H9 (cell line): ENCODE measurements at regions not wholly inside any gene's neighbourhood (a gene's known extent, or its start where the extent isn't known, plus 50 kb on each side); places are given as distances from the start of the nearest gene placed in this dataset.

Experiments
- DNase-seq: peaks from one replicate; pipeline ENCODE4 v3.0.0-alpha.2; 2017
- H2AFZ ChIP-seq: one replicate; pipeline ENCODE4 v1.6.1; 2013; ENCODE audit warnings: mild to moderate bottlenecking, low read length, control low read depth, moderate library complexity
- H2AK5ac ChIP-seq: 2 replicates; pipeline ENCODE4 v1.6.1; 2013; ENCODE audit warnings: low read length, control low read depth, mixed read lengths; ENCODE audit not compliant: insufficient read length
- H2BK120ac ChIP-seq: one replicate; pipeline ENCODE4 v1.6.1; 2013; ENCODE audit warnings: low read depth, mild to moderate bottlenecking, low read length, control low read depth, inconsistent platforms; ENCODE audit not compliant: poor library complexity, severe bottlenecking
- H2BK12ac ChIP-seq: 2 replicates; pipeline ENCODE4 v1.6.1; 2013; ENCODE audit warnings: low read length, control low read depth, mixed read lengths, low read depth; ENCODE audit not compliant: insufficient read length
- H2BK15ac ChIP-seq: 2 replicates; pipeline ENCODE4 v1.6.1; 2013; ENCODE audit warnings: low read depth, low read length, control low read depth
- H2BK20ac ChIP-seq: one replicate; pipeline ENCODE4 v1.6.1; 2013; ENCODE audit warnings: low read depth, mild to moderate bottlenecking, low read length, control low read depth, inconsistent platforms; ENCODE audit not compliant: poor library complexity, severe bottlenecking
- H2BK5ac ChIP-seq: 2 replicates; pipeline ENCODE4 v1.6.1; 2013; ENCODE audit warnings: low read length, control low read depth, mixed read lengths; ENCODE audit not compliant: insufficient read length
- H3K14ac ChIP-seq: 2 replicates; pipeline ENCODE4 v1.6.1; 2013; ENCODE audit warnings: low read length, control low read depth; ENCODE audit not compliant: insufficient read depth
- H3K18ac ChIP-seq: 2 replicates; pipeline ENCODE4 v1.6.1; 2013; ENCODE audit warnings: low read depth, mild to moderate bottlenecking, mixed read lengths, low read length, control low read depth; ENCODE audit not compliant: insufficient read length
- H3K23ac ChIP-seq: 2 replicates; pipeline ENCODE4 v1.6.1; 2013; ENCODE audit warnings: low read length, control low read depth, mixed read lengths, low read depth; ENCODE audit not compliant: insufficient read length
- H3K23me2 ChIP-seq: 2 replicates; pipeline ENCODE4 v1.6.1; 2013; ENCODE audit warnings: low read depth, mild to moderate bottlenecking, mixed read lengths, low read length, control low read depth; ENCODE audit not compliant: insufficient read length, poor library complexity, severe bottlenecking
- H3K27ac ChIP-seq: 2 replicates; pipeline ENCODE4 v1.5.1; 2013; ENCODE audit warnings: low read length, control low read depth, mixed read lengths, low read depth; ENCODE audit not compliant: insufficient read length
- H3K27me3 ChIP-seq: 2 replicates; pipeline ENCODE4 v1.6.1; 2013; ENCODE audit warnings: low read length, control low read depth, inconsistent platforms; ENCODE audit not compliant: insufficient read depth
- H3K4ac ChIP-seq: 2 replicates; pipeline ENCODE4 v1.6.1; 2013; ENCODE audit warnings: low read depth, mild to moderate bottlenecking, control low read depth, inconsistent platforms, low read length, moderate library complexity
- H3K4me1 ChIP-seq: 2 replicates; pipeline ENCODE4 v1.6.1; 2013; ENCODE audit warnings: low read length, control low read depth, inconsistent platforms; ENCODE audit not compliant: insufficient read depth
- H3K4me2 ChIP-seq: 2 replicates; pipeline ENCODE4 v1.6.1; 2013; ENCODE audit warnings: low read length, control low read depth, mixed read lengths; ENCODE audit not compliant: insufficient read length, insufficient read depth
- H3K56ac ChIP-seq: 2 replicates; pipeline ENCODE4 v1.6.1; 2013; ENCODE audit warnings: low read depth, mild to moderate bottlenecking, mixed read lengths, low read length, control low read depth; ENCODE audit not compliant: insufficient read length
- H3K79me1 ChIP-seq: 2 replicates; pipeline ENCODE4 v1.6.1; 2013; ENCODE audit warnings: low read depth, mild to moderate bottlenecking, moderate library complexity, low read length, control low read depth, inconsistent platforms; ENCODE audit not compliant: insufficient read depth, poor library complexity, severe bottlenecking
- H3K79me2 ChIP-seq: 2 replicates; pipeline ENCODE4 v1.6.1; 2013; ENCODE audit warnings: low read length, control low read depth, inconsistent platforms; ENCODE audit not compliant: insufficient read depth
- H3K9ac ChIP-seq: 2 replicates; pipeline ENCODE4 v1.6.1; 2013; ENCODE audit warnings: low read length, control low read depth, mixed read lengths; ENCODE audit not compliant: insufficient read length; ENCODE audit errors: extremely low read depth
- H3K9me3 ChIP-seq: one replicate; pipeline ENCODE4 v1.6.1; 2013; ENCODE audit warnings: low read depth, low read length, inconsistent platforms; ENCODE audit not compliant: control insufficient read depth
- H3T11ph ChIP-seq: one replicate; pipeline ENCODE4 v1.6.1; 2013; ENCODE audit warnings: mild to moderate bottlenecking, low read length, control low read depth, inconsistent platforms
- H4K20me1 ChIP-seq: one replicate; pipeline ENCODE4 v1.6.1; 2013; ENCODE audit not compliant: control insufficient read depth, insufficient read length, insufficient read depth
- H4K5ac ChIP-seq: 2 replicates; pipeline ENCODE4 v1.6.1; 2013; ENCODE audit warnings: low read depth, mild to moderate bottlenecking, mixed read lengths, low read length, control low read depth; ENCODE audit not compliant: insufficient read length
- H4K8ac ChIP-seq: replicated peaks from 2 replicates; pipeline ENCODE4 v1.6.1; 2013; ENCODE audit warnings: low read length, control low read depth, mixed read lengths, low read depth; ENCODE audit not compliant: insufficient read length
- H4K91ac ChIP-seq: 2 replicates; pipeline ENCODE4 v1.6.1; 2013; ENCODE audit warnings: low read depth, mild to moderate bottlenecking, moderate library complexity, mixed read lengths, low read length, control low read depth; ENCODE audit not compliant: insufficient read length
- H3K27ac Mint-ChIP-seq, 3 experiments: 2 replicates in 2 of 3; 3 replicates in 1 of 3; pipeline ENCODE4 v1.8.0; 2020 to 2021; ENCODE audit warnings: mixed read lengths in 3 of 3, mild to moderate bottlenecking in 1 of 3, moderate library complexity in 1 of 3
- H3K27me3 Mint-ChIP-seq: 2 replicates; pipeline ENCODE4 v1.8.0; 2021; ENCODE audit warnings: low read depth, mild to moderate bottlenecking, moderate library complexity, mixed read lengths
- H3K36me3 Mint-ChIP-seq, 3 experiments: 2 replicates in 2 of 3; 3 replicates in 1 of 3; pipeline ENCODE4 v1.8.0; 2020 to 2021; ENCODE audit warnings: low read depth in 3 of 3, mixed read lengths in 3 of 3; ENCODE audit not compliant: insufficient read depth in 1 of 3
- H3K4me1 Mint-ChIP-seq, 2 experiments: 2 replicates each; pipeline ENCODE4 v1.8.0; 2020; ENCODE audit warnings: mixed read lengths in 2 of 2
- H3K4me3 Mint-ChIP-seq, 2 experiments: 2 replicates in 1 of 2; 3 replicates in 1 of 2; pipeline ENCODE4 v1.8.0; 2020 to 2021; ENCODE audit warnings: mild to moderate bottlenecking in 2 of 2, mixed read lengths in 2 of 2, moderate library complexity in 1 of 2
- H3K9me3 Mint-ChIP-seq, 2 experiments: 2 replicates in 1 of 2; 3 replicates in 1 of 2; pipeline ENCODE4 v1.8.0; 2020; ENCODE audit warnings: mild to moderate bottlenecking in 2 of 2, mixed read lengths in 2 of 2, moderate library complexity in 1 of 2
- CTCF ChIP-seq: fragments of 200-600 bp; sonication (generic); conservative IDR thresholded peaks from 3 replicates; pipeline ENCODE4 v1.8.0; 2021; ENCODE audit warnings: antibody characterized with exemption, mild to moderate bottlenecking
- WGBS: extraction: QIAGEN DNeasy Blood & Tissue Kit; methylation state at CpG from one replicate; pipeline ENCODE4 v1.1.7; 2013; ENCODE audit warnings: missing lambda C conversion rate, low lambda C conversion rate, mixed read lengths; ENCODE audit not compliant: insufficient read length; ENCODE audit errors: extremely low coverage; 5-methylcytosine and 5-hydroxymethylcytosine counted together

DNA sequence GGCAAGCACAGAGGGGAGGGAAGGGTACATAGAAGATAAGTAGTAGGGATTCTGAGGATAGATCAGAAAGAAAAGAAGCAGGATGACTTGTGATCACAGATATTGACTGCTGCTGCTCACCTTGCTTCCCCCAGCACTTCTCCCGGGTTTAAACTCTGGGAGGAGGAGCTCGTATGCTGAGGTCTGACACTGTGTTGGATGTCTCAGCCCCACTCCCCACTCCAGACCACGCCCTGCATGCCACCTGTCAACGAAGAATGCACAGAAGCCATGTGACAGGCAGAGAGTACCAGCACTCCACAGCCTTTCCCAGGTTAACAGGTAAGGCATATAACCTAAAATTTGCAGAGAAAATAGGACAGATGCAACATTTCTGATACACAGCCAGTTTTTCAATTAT lies 388.9 kb downstream of the TNS3 start:
- H3T11ph ChIP-seq = no peak overlapping the region
- H3K79me2 ChIP-seq = no peaks in the 10 kb centered on the region
- no peak overlapping the region for H2BK12ac ChIP-seq
- no peak overlapping the region for H3K9ac ChIP-seq
- H2BK5ac ChIP-seq = no peak overlapping the region
- H4K91ac ChIP-seq = no peak overlapping the region
- H3K56ac ChIP-seq = no peak overlapping the region
- no peak overlapping the region for H3K27ac ChIP-seq
- Mint-ChIP-seq H3K27ac (no peak overlapping the region), H3K36me3 (no peaks in the 10 kb centered on the region), H3K27me3 (peaks cover 15% of the 10 kb centered on the region), H3K4me1 (peaks cover 6 to 7% of the 10 kb centered on the region in 2 experiments), H3K9me3 (no peaks in the 10 kb centered on the region), H3K4me3 (no peak overlapping the region)
- no peaks in the 10 kb centered on the region for H3K23me2 ChIP-seq
- H4K20me1 ChIP-seq = no peaks in the 10 kb centered on the region
- no peaks in the 10 kb centered on the region for H3K79me1 ChIP-seq
- no peak overlapping the region for H3K23ac ChIP-seq
- H3K18ac ChIP-seq = no peak overlapping the region
- no peak overlapping the region for H3K4me2 ChIP-seq
- no peak overlapping the region for H2BK120ac ChIP-seq
- no peaks in the 10 kb centered on the region for H3K9me3 ChIP-seq
- no peak overlapping the region for H4K8ac ChIP-seq
- no peak overlapping the region; the same call in 1 of the 2 replicates for H3K14ac ChIP-seq
- no peak for TF ChIP-seq CTCF
- H2BK20ac ChIP-seq = no peak overlapping the region
- H3K4ac ChIP-seq = no peak overlapping the region
- H2AK5ac ChIP-seq = no peak overlapping the region
- H2AFZ ChIP-seq = no peak overlapping the region
- H2BK15ac ChIP-seq = no peak overlapping the region
- H3K4me1 ChIP-seq = no peaks in the 10 kb centered on the region
- no peak overlapping the region for H4K5ac ChIP-seq
- no peaks in the 10 kb centered on the region for H3K27me3 ChIP-seq
- WGBS = no CpG with 5 or more reads among the region's 4 CpGs
- no peak for DNase-seq
